Trophoblast cell (in vitro differentiated cells and primary cell): ENCODE measurements at regions not wholly inside any gene's neighbourhood (a gene's known extent, or its start where the extent isn't known, plus 50 kb on each side); places are given as distances from the start of the nearest gene placed in this dataset.

Experiments
- DNase-seq, 2 donors: peaks; one replicate each; pipeline ENCODE4 v3.0.0-alpha.2; 2016
- H2AFZ ChIP-seq: 2 replicates; pipeline ENCODE4 v1.6.1; 2013; ENCODE audit warnings: low read length, moderate library complexity, mild to moderate bottlenecking; ENCODE audit not compliant: insufficient read depth, poor library complexity
- H2AK5ac ChIP-seq: 2 replicates; pipeline ENCODE4 v1.6.1; 2013; ENCODE audit warnings: mild to moderate bottlenecking, low read length
- H2BK120ac ChIP-seq: 2 replicates; pipeline ENCODE4 v1.6.1; 2013; ENCODE audit warnings: low read length, mild to moderate bottlenecking, moderate library complexity; ENCODE audit not compliant: insufficient read depth, poor library complexity
- H2BK12ac ChIP-seq: 2 replicates; pipeline ENCODE4 v1.6.1; 2013; ENCODE audit warnings: mild to moderate bottlenecking, low read length, moderate library complexity
- H2BK5ac ChIP-seq: 2 replicates; pipeline ENCODE4 v1.6.1; 2013; ENCODE audit warnings: low read length, low read depth, moderate library complexity, mild to moderate bottlenecking; ENCODE audit not compliant: poor library complexity
- H3K14ac ChIP-seq: 2 replicates; pipeline ENCODE4 v1.6.1; 2013; ENCODE audit warnings: mild to moderate bottlenecking, low read length
- H3K18ac ChIP-seq: 2 replicates; pipeline ENCODE4 v1.6.1; 2013; ENCODE audit warnings: mild to moderate bottlenecking, low read length
- H3K23ac ChIP-seq: 2 replicates; pipeline ENCODE4 v1.6.1; 2013; ENCODE audit warnings: low read length
- H3K27ac ChIP-seq: 2 replicates; pipeline ENCODE4 v1.5.1; 2013; ENCODE audit warnings: low read depth, mild to moderate bottlenecking, inconsistent platforms, low read length, moderate library complexity
- H3K27me3 ChIP-seq: 2 replicates; pipeline ENCODE4 v1.6.1; 2013; ENCODE audit warnings: inconsistent platforms, mild to moderate bottlenecking, low read length, moderate library complexity; ENCODE audit not compliant: insufficient read depth
- H3K36me3 ChIP-seq, 2 experiments: 1 replicate in 1 of 2; 2 replicates in 1 of 2; pipeline ENCODE4 v1.6.1; 2013; ENCODE audit warnings: low read length in 2 of 2, mild to moderate bottlenecking in 2 of 2, moderate library complexity in 1 of 2; ENCODE audit not compliant: insufficient read depth in 2 of 2, control insufficient read depth in 1 of 2
- H3K4ac ChIP-seq: 2 replicates; pipeline ENCODE4 v1.6.1; 2013; ENCODE audit warnings: low read depth, mild to moderate bottlenecking, low read length, moderate library complexity
- H3K4me1 ChIP-seq, 2 experiments: 1 replicate in 1 of 2; 2 replicates in 1 of 2; pipeline ENCODE4 v1.6.1; 2013; ENCODE audit warnings: low read length in 2 of 2, mild to moderate bottlenecking in 2 of 2, moderate library complexity in 1 of 2; ENCODE audit not compliant: insufficient read depth in 2 of 2, control insufficient read depth in 1 of 2
- H3K4me2 ChIP-seq: 2 replicates; pipeline ENCODE4 v1.6.1; 2013; ENCODE audit warnings: inconsistent platforms, mild to moderate bottlenecking, low read length, moderate library complexity
- H3K4me3 ChIP-seq: 2 replicates; pipeline ENCODE4 v1.5.1; 2013; ENCODE audit warnings: mild to moderate bottlenecking, low read depth, low read length, inconsistent platforms
- H3K79me1 ChIP-seq: one replicate; pipeline ENCODE4 v1.6.1; 2013; ENCODE audit warnings: low read length
- H3K79me2 ChIP-seq: 2 replicates; pipeline ENCODE4 v1.6.1; 2013; ENCODE audit warnings: low read length, mild to moderate bottlenecking; ENCODE audit not compliant: control insufficient read depth, insufficient read depth, poor library complexity
- H3K9ac ChIP-seq: 2 replicates; pipeline ENCODE4 v1.6.1; 2013; ENCODE audit warnings: mild to moderate bottlenecking, low read length
- H3K9me3 ChIP-seq: 2 replicates; pipeline ENCODE4 v1.6.1; 2013; ENCODE audit warnings: low read depth, mild to moderate bottlenecking, control low read depth, inconsistent platforms, low read length; ENCODE audit not compliant: insufficient read depth
- H4K12ac ChIP-seq: 2 replicates; pipeline ENCODE4 v1.6.1; 2013; ENCODE audit warnings: low read depth, mild to moderate bottlenecking, low read length, moderate library complexity
- H4K8ac ChIP-seq: 2 replicates; pipeline ENCODE4 v1.6.1; 2013; ENCODE audit warnings: low read depth, mild to moderate bottlenecking, low read length, moderate library complexity
- H4K91ac ChIP-seq: one replicate; pipeline ENCODE4 v1.6.1; 2013; ENCODE audit warnings: low read depth, mild to moderate bottlenecking, low read length, moderate library complexity
- WGBS: extraction: QIAGEN DNeasy Blood & Tissue Kit; methylation state at CpG from one replicate; pipeline ENCODE4 v1.1.7; 2013; ENCODE audit warnings: missing lambda C conversion rate; ENCODE audit not compliant: insufficient read length, insufficient coverage; ENCODE audit errors: extremely low coverage; 5-methylcytosine and 5-hydroxymethylcytosine counted together

- Histone ChIP-seq H2AFZ (no peak overlapping the region), H3K27ac (no peak overlapping the region), H3K36me3 (no peaks in the 10 kb centered on the region), H3K4me1 (no peaks in the 10 kb centered on the region), H3K23ac (no peak overlapping the region), H3K4me2 (no peak overlapping the region), H3K9ac (no peak overlapping the region), H3K79me2 (no peaks in the 10 kb centered on the region), H3K27me3 (no peaks in the 10 kb centered on the region), H3K4me3 (no peak overlapping the region), H2BK120ac (no peak overlapping the region), H3K18ac (no peak overlapping the region), H4K12ac (no peak overlapping the region), H2BK5ac (no peak overlapping the region), H2BK12ac (no peak overlapping the region), H3K4ac (no peak overlapping the region), H3K79me1 (no peaks in the 10 kb centered on the region), H4K8ac (no peak overlapping the region), H3K14ac (no peak overlapping the region), H3K9me3 (peaks cover 5% of the 10 kb centered on the region), H2AK5ac (no peak overlapping the region), H4K91ac (no peak overlapping the region)
- DNase-seq = no peak
- no CpG with 5 or more reads among the region's 25 CpGs for WGBS
Measured at GRCh38 chrX:66328950-66329596, 165.0 kb downstream of the HEPH start.

DNA sequence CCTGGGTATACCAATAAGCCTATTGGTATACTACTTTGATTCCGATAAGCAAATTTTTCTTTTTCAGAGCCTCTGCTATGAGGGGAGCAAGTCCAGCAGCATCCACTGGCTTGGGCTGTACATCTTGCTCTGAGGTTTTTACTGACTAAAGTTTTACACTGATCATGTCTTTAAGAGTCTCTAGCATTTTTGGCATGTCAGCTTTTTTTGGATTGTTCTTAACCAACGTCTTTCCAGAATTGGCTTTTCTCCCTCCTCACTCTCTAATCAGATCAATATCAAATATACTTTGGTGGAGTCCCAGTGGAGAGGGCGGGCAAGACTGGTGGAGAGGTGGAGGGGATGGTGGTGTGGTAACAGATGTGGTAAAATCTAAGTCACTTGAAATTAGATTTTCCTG is 196.8 kb downstream of the HEPH start:
- Histone ChIP-seq H3K27ac (no peak overlapping the region), H3K4me3 (no peak overlapping the region), H3K36me3 (no peaks in the 10 kb centered on the region), H2AFZ (no peak overlapping the region), H3K79me1 (no peaks in the 10 kb centered on the region), H3K27me3 (no peaks in the 10 kb centered on the region), H2BK12ac (no peak overlapping the region), H3K23ac (no peak overlapping the region), H3K4me1 (no peaks in the 10 kb centered on the region), H2BK5ac (no peak overlapping the region), H4K91ac (no peak overlapping the region), H3K4ac (no peak overlapping the region), H3K14ac (no peak overlapping the region), H3K4me2 (no peak overlapping the region), H3K79me2 (no peaks in the 10 kb centered on the region), H3K9ac (no peak overlapping the region), H3K18ac (no peak overlapping the region), H2BK120ac (no peak overlapping the region), H4K12ac (no peak overlapping the region), H4K8ac (no peak overlapping the region), H2AK5ac (no peak overlapping the region), H3K9me3 (peaks cover 9% of the 10 kb centered on the region)
- DNase-seq = no peak
- WGBS = no CpG with 5 or more reads among the region's 3 CpGs

- Histone ChIP-seq H3K9me3 (no peaks in the 10 kb centered on the region), H3K4ac (no peak overlapping the region), H2BK120ac (no peak overlapping the region), H3K79me1 (no peaks in the 10 kb centered on the region), H3K14ac (no peak overlapping the region), H3K4me2 (no peak overlapping the region), H4K91ac (no peak overlapping the region), H3K27ac (no peak overlapping the region), H2AFZ (no peak overlapping the region), H3K36me3 (no peaks in the 10 kb centered on the region), H4K8ac (no peak overlapping the region), H3K4me3 (no peak overlapping the region), H3K9ac (no peak overlapping the region), H3K23ac (no peak overlapping the region), H2BK12ac (no peak overlapping the region), H3K27me3 (no peaks in the 10 kb centered on the region), H3K79me2 (no peaks in the 10 kb centered on the region), H2BK5ac (no peak overlapping the region), H4K12ac (no peak overlapping the region), H2AK5ac (no peak overlapping the region), H3K18ac (no peak overlapping the region), H3K4me1 (no peaks in the 10 kb centered on the region)
- WGBS = no CpG with 5 or more reads among the region's 1 CpG
- no peak for DNase-seq
Measured at GRCh38 chrX:66384722-66385121, 220.7 kb downstream of the HEPH start.

DNA sequence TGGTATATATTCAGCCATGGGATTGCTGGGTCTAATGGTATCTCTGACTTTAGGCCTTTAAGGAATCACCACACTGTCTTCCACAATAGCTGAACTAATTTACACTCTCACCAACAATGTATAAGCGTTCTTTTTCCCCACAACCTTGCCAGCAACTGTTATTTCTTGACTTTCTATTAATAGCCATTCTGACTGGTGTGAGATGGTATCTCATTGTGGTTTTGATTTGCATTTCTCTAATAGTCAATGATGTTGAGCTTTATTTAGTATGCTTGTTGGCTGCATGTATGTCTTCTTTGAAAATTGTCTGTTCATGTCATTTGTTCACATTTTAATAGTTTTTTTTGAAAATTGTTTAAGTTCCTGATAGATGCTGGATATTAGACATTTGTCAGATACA is 235.2 kb downstream of the HEPH start:
- no peak for DNase-seq
- no peak overlapping the region for H3K27ac ChIP-seq
- no peaks in the 10 kb centered on the region for H3K27me3 ChIP-seq
- H2AFZ ChIP-seq = no peak overlapping the region
- H4K12ac ChIP-seq = no peak overlapping the region
- H3K9ac ChIP-seq = no peak overlapping the region
- WGBS = no CpG with 5 or more reads among the region's 1 CpG
- no peak overlapping the region for H4K8ac ChIP-seq
- no peak overlapping the region for H2BK120ac ChIP-seq
- no peak overlapping the region for H3K4me3 ChIP-seq
- no peak overlapping the region for H3K4ac ChIP-seq
- H2BK5ac ChIP-seq = no peak overlapping the region
- H2BK12ac ChIP-seq = no peak overlapping the region
- H3K4me2 ChIP-seq = no peak overlapping the region
- no peaks in the 10 kb centered on the region for H3K36me3 ChIP-seq
- no peaks in the 10 kb centered on the region for H3K4me1 ChIP-seq
- H4K91ac ChIP-seq = no peak overlapping the region
- H3K79me2 ChIP-seq = no peaks in the 10 kb centered on the region
- H3K79me1 ChIP-seq = no peaks in the 10 kb centered on the region
- H3K14ac ChIP-seq = no peak overlapping the region
- H3K23ac ChIP-seq = no peak overlapping the region
- no peak overlapping the region for H3K18ac ChIP-seq
- no peak overlapping the region for H2AK5ac ChIP-seq
- H3K9me3 ChIP-seq = peaks cover 2% of the 10 kb centered on the region
